Neuronal stem cell (in vitro differentiated cells): ENCODE measurements at regions not wholly inside any gene's neighbourhood (a gene's known extent, or its start where the extent isn't known, plus 50 kb on each side); places are given as distances from the start of the nearest gene placed in this dataset.

ENCODE experiments used
- DNase-seq: peaks from one replicate; pipeline ENCODE4 v3.0.0-alpha.2; 2013; ENCODE audit warnings: low spot score
- H2AFZ ChIP-seq: one replicate; pipeline ENCODE4 v1.6.1; 2013; ENCODE audit warnings: mild to moderate bottlenecking, low read length, inconsistent platforms
- H2AK5ac ChIP-seq: 2 replicates; pipeline ENCODE4 v1.6.1; 2013; ENCODE audit warnings: low read depth, mild to moderate bottlenecking, inconsistent platforms, low read length, moderate library complexity, mixed read lengths
- H2BK120ac ChIP-seq: 2 replicates; pipeline ENCODE4 v1.6.1; 2013; ENCODE audit warnings: low read depth, mild to moderate bottlenecking, inconsistent platforms, low read length, moderate library complexity, mixed read lengths
- H2BK12ac ChIP-seq: one replicate; pipeline ENCODE4 v1.6.1; 2013; ENCODE audit warnings: low read length, inconsistent platforms
- H2BK15ac ChIP-seq: 2 replicates; pipeline ENCODE4 v1.6.1; 2013; ENCODE audit warnings: mild to moderate bottlenecking, low read length, inconsistent platforms, mixed read lengths
- H2BK5ac ChIP-seq: one replicate; pipeline ENCODE4 v1.6.1; 2013; ENCODE audit warnings: inconsistent platforms, mild to moderate bottlenecking, low read length, moderate library complexity
- H3K14ac ChIP-seq: one replicate; pipeline ENCODE4 v1.6.1; 2013; ENCODE audit warnings: low read length, inconsistent platforms
- H3K18ac ChIP-seq: 2 replicates; pipeline ENCODE4 v1.6.1; 2013; ENCODE audit warnings: low read length, inconsistent platforms
- H3K23ac ChIP-seq: 2 replicates; pipeline ENCODE4 v1.6.1; 2013; ENCODE audit warnings: low read depth, mild to moderate bottlenecking, mixed read lengths, low read length, inconsistent platforms; ENCODE audit not compliant: poor library complexity
- H3K27ac ChIP-seq: replicated peaks from 3 replicates; pipeline ENCODE4 v1.5.1; 2013; ENCODE audit warnings: low read length, inconsistent platforms
- H3K27me3 ChIP-seq, 3 experiments: 2 replicates each; pipeline ENCODE4 v1.6.1; 2013; ENCODE audit warnings: low read length in 3 of 3, mild to moderate bottlenecking in 2 of 3, inconsistent platforms in 1 of 3, low read depth in 1 of 3, mixed read lengths in 1 of 3, moderate library complexity in 1 of 3; ENCODE audit not compliant: control insufficient read depth in 3 of 3, insufficient read depth in 3 of 3
- H3K36me3 ChIP-seq, 2 donors: replicated peaks in 1 of 2; 2 replicates each; pipeline ENCODE4 v1.6.1; 2013; ENCODE audit warnings: low read length in 2 of 2; ENCODE audit not compliant: control insufficient read depth in 2 of 2, insufficient read depth in 2 of 2
- H3K4ac ChIP-seq: 2 replicates; pipeline ENCODE4 v1.6.1; 2013; ENCODE audit warnings: inconsistent platforms, mild to moderate bottlenecking, low read length, moderate library complexity
- H3K4me1 ChIP-seq, 2 donors: 1 replicate in 1 of 2; 2 replicates in 1 of 2; pipeline ENCODE4 v1.6.1; 2013; ENCODE audit warnings: low read length in 2 of 2, low read depth in 1 of 2; ENCODE audit not compliant: control insufficient read depth in 2 of 2, insufficient read depth in 1 of 2
- H3K4me2 ChIP-seq: one replicate; pipeline ENCODE4 v1.6.1; 2013; ENCODE audit warnings: mild to moderate bottlenecking, low read length, inconsistent platforms; ENCODE audit not compliant: insufficient read depth, poor library complexity, severe bottlenecking
- H3K4me3 ChIP-seq, 2 donors: 2 replicates each; pipeline ENCODE4 v1.5.1; 2013; ENCODE audit warnings: low read length in 2 of 2, mild to moderate bottlenecking in 2 of 2, inconsistent platforms in 1 of 2, moderate library complexity in 1 of 2
- H3K79me1 ChIP-seq: one replicate; pipeline ENCODE4 v1.6.1; 2013; ENCODE audit warnings: low read depth, mild to moderate bottlenecking, inconsistent platforms, low read length, moderate library complexity
- H3K9ac ChIP-seq: one replicate; pipeline ENCODE4 v1.6.1; 2013; ENCODE audit warnings: mild to moderate bottlenecking, low read depth, low read length, inconsistent platforms; ENCODE audit not compliant: poor library complexity
- H3K9me3 ChIP-seq, 2 donors: replicated peaks in 1 of 2; 2 replicates each; pipeline versions ENCODE3 to v1.6.1; 2013; ENCODE audit warnings: low read length in 2 of 2, mild to moderate bottlenecking in 2 of 2, inconsistent platforms in 1 of 2, low read depth in 1 of 2, mixed read lengths in 1 of 2, moderate library complexity in 1 of 2; ENCODE audit not compliant: control insufficient read depth in 2 of 2, insufficient read depth in 1 of 2
- H4K8ac ChIP-seq: one replicate; pipeline ENCODE4 v1.6.1; 2013; ENCODE audit warnings: low read depth, mild to moderate bottlenecking, inconsistent platforms, low read length, moderate library complexity
- H4K91ac ChIP-seq: one replicate; pipeline ENCODE4 v1.6.1; 2013; ENCODE audit warnings: low read length, low read depth, mild to moderate bottlenecking, inconsistent platforms; ENCODE audit not compliant: poor library complexity
- WGBS, 2 donors: extraction: QIAGEN DNeasy Blood & Tissue Kit; methylation state at CpG; one replicate each; pipeline ENCODE4 v1.1.7; 2013; ENCODE audit warnings: missing lambda C conversion rate in 2 of 2, mixed read lengths in 1 of 2; ENCODE audit not compliant: insufficient read length in 2 of 2, insufficient replicate concordance in 1 of 2; ENCODE audit errors: extremely low coverage in 2 of 2; 5-methylcytosine and 5-hydroxymethylcytosine counted together

- Histone ChIP-seq H3K27me3 (no peaks in the 10 kb centered on the region), H2AK5ac (no peak overlapping the region), H3K4me3 (no peak overlapping the region), H3K4me2 (no peak overlapping the region), H2BK12ac (no peak overlapping the region), H2BK5ac (no peak overlapping the region), H3K14ac (no peak overlapping the region), H3K9me3 (no peaks in the 10 kb centered on the region), H3K79me1 (no peaks in the 10 kb centered on the region), H2AFZ (no peak overlapping the region), H3K4ac (no peak overlapping the region), H3K27ac (no peak overlapping the region), H2BK15ac (no peak overlapping the region), H4K8ac (no peak overlapping the region), H2BK120ac (no peak overlapping the region), H3K9ac (no peak overlapping the region), H3K4me1 (no peaks in the 10 kb centered on the region), H3K36me3 (no peaks in the 10 kb centered on the region), H3K18ac (no peak overlapping the region), H4K91ac (no peak overlapping the region), H3K23ac (no peak overlapping the region)
- no peak for DNase-seq
- WGBS, 2 donors: no CpG with 5 or more reads among the region's 4 CpGs
These were observed 524.0 kb downstream of the TFAP2A start for GRCh38 chr6:9890893-9891292.

- Histone ChIP-seq H3K18ac (no peak overlapping the region), H3K23ac (no peak overlapping the region), H2BK15ac (no peak overlapping the region), H2AFZ (no peak overlapping the region), H3K9me3 (no peaks in the 10 kb centered on the region), H2BK12ac (no peak overlapping the region), H3K4me1 (no peaks in the 10 kb centered on the region), H3K14ac (no peak overlapping the region), H3K4me2 (no peak overlapping the region), H3K27me3 (no peaks in the 10 kb centered on the region), H2BK5ac (no peak overlapping the region), H4K8ac (no peak overlapping the region), H3K9ac (no peak overlapping the region), H3K4ac (no peak overlapping the region), H2AK5ac (no peak overlapping the region), H2BK120ac (no peak overlapping the region), H3K79me1 (no peaks in the 10 kb centered on the region), H3K36me3 (no peaks in the 10 kb centered on the region), H3K4me3 (no peak overlapping the region), H4K91ac (no peak overlapping the region), H3K27ac (no peak overlapping the region)
- WGBS, 2 donors: no CpG with 5 or more reads among the region's 3 CpGs
- DNase-seq: no peak
These were observed 524.4 kb downstream of the TFAP2A start for GRCh38 chr6:9890469-9890868.

- Histone ChIP-seq H3K27ac (no peak overlapping the region), H3K9me3 (peaks cover 0 to 2% of the 10 kb centered on the region in 2 donors), H4K8ac (no peak overlapping the region), H2AFZ (no peak overlapping the region), H4K91ac (no peak overlapping the region), H3K4ac (no peak overlapping the region), H2BK12ac (no peak overlapping the region), H3K18ac (no peak overlapping the region), H3K4me2 (no peak overlapping the region), H2BK15ac (no peak overlapping the region), H3K79me1 (no peaks in the 10 kb centered on the region), H2BK5ac (no peak overlapping the region), H3K14ac (no peak overlapping the region), H2AK5ac (no peak overlapping the region), H3K23ac (no peak overlapping the region), H3K9ac (no peak overlapping the region), H3K36me3 (no peaks in the 10 kb centered on the region), H2BK120ac (no peak overlapping the region), H3K27me3 (no peaks in the 10 kb centered on the region), H3K4me3 (no peak overlapping the region), H3K4me1 (no peaks in the 10 kb centered on the region)
- DNase-seq: no peak
- no CpG with 5 or more reads among the region's 1 CpG for WGBS, 2 donors
These were observed 536.3 kb downstream of the TFAP2A start for GRCh38 chr6:9878535-9878934.

- no peak overlapping the region for H2BK5ac ChIP-seq
- no peak overlapping the region for H2BK120ac ChIP-seq
- DNase-seq: no peak
- no peak overlapping the region for H3K14ac ChIP-seq
- H2BK15ac ChIP-seq: no peak overlapping the region
- peaks cover 0 to 2% of the 10 kb centered on the region in 2 donors for H3K9me3 ChIP-seq
- H3K4me1 ChIP-seq: no peaks in the 10 kb centered on the region
- no peak overlapping the region for H3K18ac ChIP-seq
- no peak overlapping the region for H3K4me3 ChIP-seq
- H4K8ac ChIP-seq: no peak overlapping the region
- H3K23ac ChIP-seq: no peak overlapping the region
- no peak overlapping the region for H2AFZ ChIP-seq
- no peak overlapping the region for H2BK12ac ChIP-seq
- no peak overlapping the region for H3K4ac ChIP-seq
- no peak overlapping the region for H4K91ac ChIP-seq
- H2AK5ac ChIP-seq: no peak overlapping the region
- H3K27me3 ChIP-seq: no peaks in the 10 kb centered on the region
- no CpG with 5 or more reads among the region's 4 CpGs for WGBS, 2 donors
- H3K9ac ChIP-seq: no peak overlapping the region
- no peaks in the 10 kb centered on the region for H3K36me3 ChIP-seq
- H3K79me1 ChIP-seq: no peaks in the 10 kb centered on the region
- no peak overlapping the region for H3K27ac ChIP-seq
- H3K4me2 ChIP-seq: no peak overlapping the region
These were observed 539.1 kb downstream of the TFAP2A start for GRCh38 chr6:9875605-9876353.
